HG02885 (cell line): ENCODE measurements at regions not wholly inside any gene's neighbourhood (a gene's known extent, or its start where the extent isn't known, plus 50 kb on each side); places are given as distances from the start of the nearest gene placed in this dataset.

Experiments
- ATAC-seq: cut with Tn5 transposase; IDR thresholded peaks from one replicate; pipeline ENCODE4 v1.9.1; 2021; ENCODE audit warnings: mild to moderate bottlenecking; ENCODE audit not compliant: unreplicated experiment, poor library complexity

- ATAC-seq, result no peak
Observed at GRCh38 chr2:195606179-195606578, 50.8 kb upstream of the SLC39A10 start.

- no peak for ATAC-seq
Observed at GRCh38 chr2:195604706-195605105, 52.3 kb upstream of the SLC39A10 start.

GRCh38 chr2:195603998-195604397, 53.0 kb upstream of the SLC39A10 start:
- ATAC-seq, result no peak

GRCh38 chr2:195603408-195603807, 53.6 kb upstream of the SLC39A10 start:
- no peak for ATAC-seq

- ATAC-seq, result no peak
Observed at GRCh38 chr2:195602687-195603086, 54.3 kb upstream of the SLC39A10 start.

GRCh38 chr2:195601361-195601760, 55.7 kb upstream of the SLC39A10 start:
- no peak for ATAC-seq

- no peak for ATAC-seq
Observed at GRCh38 chr2:195600778-195601177, 56.2 kb upstream of the SLC39A10 start.

- ATAC-seq, result no peak
Observed at GRCh38 chr2:195596840-195597239, 60.2 kb upstream of the SLC39A10 start.

- ATAC-seq, result peak; percentile 43
Observed at GRCh38 chr2:195595825-195596224, 61.2 kb upstream of the SLC39A10 start.

GRCh38 chr2:195594919-195595694, 61.9 kb upstream of the SLC39A10 start:
- ATAC-seq, result no peak

- ATAC-seq, result no peak
Observed at GRCh38 chr2:195594248-195594647, 62.8 kb upstream of the SLC39A10 start.

GRCh38 chr2:195592105-195592504, 64.9 kb upstream of the SLC39A10 start:
- ATAC-seq, result no peak

GRCh38 chr2:195590861-195591205, 66.2 kb upstream of the SLC39A10 start:
- no peak for ATAC-seq

GRCh38 chr2:195590199-195590860, 66.7 kb upstream of the SLC39A10 start:
- ATAC-seq, result no peak

- no peak for ATAC-seq
Observed at GRCh38 chr2:195587966-195588365, 69.1 kb upstream of the SLC39A10 start.

- ATAC-seq, result no peak
Observed at GRCh38 chr2:195586062-195586714, 70.8 kb upstream of the SLC39A10 start.

GRCh38 chr2:195582188-195582587, 74.8 kb upstream of the SLC39A10 start:
- ATAC-seq, result no peak

GRCh38 chr2:195579776-195580555, 77.1 kb upstream of the SLC39A10 start:
- peak; percentile 71 for ATAC-seq

- ATAC-seq, result peak; percentile 65
Observed at GRCh38 chr2:195575879-195576401, 81.1 kb upstream of the SLC39A10 start.

GRCh38 chr2:195575016-195575415, 82.0 kb upstream of the SLC39A10 start:
- ATAC-seq, result no peak
